Left ventricle myocardium inferior (tissue), 1 donor: ENCODE measurements at regions not wholly inside any gene's neighbourhood (a gene's known extent, or its start where the extent isn't known, plus 50 kb on each side); places are given as distances from the start of the nearest gene placed in this dataset.

Experiments used
- DNase-seq: peaks from one replicate; pipeline ENCODE4 v3.0.0-alpha.2; 2020
- H3K27ac ChIP-seq: fragments of 200-600 bp; replicated peaks from 2 replicates; pipeline ENCODE4 v1.8.0; 2021
- H3K27me3 ChIP-seq: fragments of 200-600 bp; 2 replicates; pipeline ENCODE4 v1.8.0; 2021; ENCODE audit warnings: low read depth
- H3K36me3 ChIP-seq: fragments of 200-600 bp; 2 replicates; pipeline ENCODE4 v1.8.0; 2021
- H3K4me1 ChIP-seq: fragments of 200-600 bp; 2 replicates; pipeline ENCODE4 v1.8.0; 2021
- H3K4me3 ChIP-seq: fragments of 200-600 bp; 2 replicates; pipeline ENCODE4 v1.8.0; 2021; ENCODE audit warnings: mild to moderate bottlenecking, moderate library complexity
- H3K9me3 ChIP-seq: fragments of 200-600 bp; replicated peaks from 2 replicates; pipeline ENCODE4 v1.8.0; 2021
- CTCF ChIP-seq: fragments of 200-600 bp; IDR thresholded peaks from 2 replicates; pipeline ENCODE4 v1.8.0; 2021; ENCODE audit warnings: antibody characterized with exemption, mild to moderate bottlenecking, borderline replicate concordance
- intact Hi-C: fragments of 100-400 bp; cut with micrococcal nuclease; formaldehyde crosslinking; loops from one replicate; pipeline ENCODE4 v1.11.0; 2022
- donor health status: DM: no; HTN: yes; CAD: no; lungs with severe emphysema.

DNA sequence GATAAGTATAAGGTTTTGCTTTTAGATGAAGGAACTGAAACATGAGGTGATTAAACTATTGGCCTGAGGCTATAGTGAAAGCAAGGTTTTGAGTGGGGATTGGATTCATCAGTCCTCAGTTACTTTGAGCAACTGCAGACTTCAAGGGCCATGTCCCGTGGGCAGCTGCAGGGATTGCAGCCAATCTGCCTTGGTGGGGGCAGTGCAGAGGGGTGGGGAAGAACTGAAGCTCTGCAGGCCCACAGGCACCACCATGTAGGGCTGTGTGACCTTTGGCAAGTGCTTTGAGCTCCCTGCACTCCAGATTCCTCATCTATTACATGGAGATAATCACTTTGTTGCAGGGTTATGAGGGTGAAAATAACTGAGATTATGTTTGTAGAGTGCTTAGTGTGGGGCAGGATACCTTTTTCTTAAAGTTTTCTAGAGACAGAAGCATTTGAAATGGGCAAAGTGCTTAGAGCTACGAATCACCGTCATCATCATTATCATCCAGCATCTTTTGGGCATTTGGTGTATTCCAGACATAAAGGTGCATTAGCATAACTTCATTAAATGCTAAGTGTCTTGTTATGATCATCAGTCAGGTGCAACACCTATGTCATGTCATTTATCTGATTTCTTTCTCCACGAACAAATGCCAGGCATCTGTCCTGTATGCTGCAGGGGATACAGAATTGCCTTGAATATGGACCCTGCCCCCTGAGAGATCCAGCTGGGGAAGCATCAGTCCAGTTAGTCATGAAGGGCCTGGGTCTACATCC is 72.1 kb upstream of the TENM4 start:
- DNase-seq: no peak
- intact Hi-C loops: no loop called here
- no peak for TF ChIP-seq CTCF
- H3K27ac ChIP-seq: peak overlapping the region; percentile 42
- H3K4me1 ChIP-seq: peaks cover 25% of the 10 kb centered on the region
- H3K36me3 ChIP-seq: no peaks in the 10 kb centered on the region
- H3K4me3 ChIP-seq: no peak overlapping the region
- peaks cover 13% of the 10 kb centered on the region for H3K9me3 ChIP-seq
- no peaks in the 10 kb centered on the region for H3K27me3 ChIP-seq

GRCh38 chr11:79510960-79511359 is 70.1 kb upstream of the TENM4 start:
- Histone ChIP-seq H3K27me3 (no peaks in the 10 kb centered on the region), H3K4me3 (no peak overlapping the region), H3K9me3 (peaks cover 13% of the 10 kb centered on the region), H3K36me3 (no peaks in the 10 kb centered on the region), H3K4me1 (peaks cover 26% of the 10 kb centered on the region), H3K27ac (no peak overlapping the region)
- no peak for TF ChIP-seq CTCF
- DNase-seq: no peak
- intact Hi-C loops: no loop called here

- no peak overlapping the region for H3K4me3 ChIP-seq
- intact Hi-C loops: no loop called here
- peaks cover 31% of the 10 kb centered on the region for H3K4me1 ChIP-seq
- TF ChIP-seq CTCF: no peak
- no peaks in the 10 kb centered on the region for H3K27me3 ChIP-seq
- H3K9me3 ChIP-seq: no peaks in the 10 kb centered on the region
- no peak for DNase-seq
- H3K36me3 ChIP-seq: no peaks in the 10 kb centered on the region
- no peak overlapping the region for H3K27ac ChIP-seq
Measured at GRCh38 chr11:79508461-79508860, 67.6 kb upstream of the TENM4 start.

GRCh38 chr11:79507706-79508105 is 66.9 kb upstream of the TENM4 start:
- no peak for TF ChIP-seq CTCF
- DNase-seq: no peak
- H3K9me3 ChIP-seq: no peaks in the 10 kb centered on the region
- intact Hi-C loops: no loop called here
- peaks cover 31% of the 10 kb centered on the region for H3K4me1 ChIP-seq
- H3K36me3 ChIP-seq: no peaks in the 10 kb centered on the region
- H3K4me3 ChIP-seq: no peak overlapping the region
- H3K27ac ChIP-seq: no peak overlapping the region
- no peaks in the 10 kb centered on the region for H3K27me3 ChIP-seq

- H3K4me3 ChIP-seq: no peak overlapping the region
- H3K27ac ChIP-seq: no peak overlapping the region
- intact Hi-C loops: no loop called here
- no peaks in the 10 kb centered on the region for H3K27me3 ChIP-seq
- H3K4me1 ChIP-seq: peaks cover 25% of the 10 kb centered on the region
- H3K9me3 ChIP-seq: no peaks in the 10 kb centered on the region
- no peak for DNase-seq
- H3K36me3 ChIP-seq: no peaks in the 10 kb centered on the region
- no peak for TF ChIP-seq CTCF
Measured at GRCh38 chr11:79506734-79507344, 66.0 kb upstream of the TENM4 start.
